CD8-positive, alpha-beta memory T cell (primary cell): ENCODE measurements at regions not wholly inside any gene's neighbourhood (a gene's known extent, or its start where the extent isn't known, plus 50 kb on each side); places are given as distances from the start of the nearest gene placed in this dataset.

ENCODE experiments used
- CTCF ChIA-PET: fragments of 350-600 bp; sonication (Branson Sonifier 250); formaldehyde crosslinking; loops from one replicate; lab custom pipeline; 2021; ENCODE audit warnings: antibody characterized with exemption; lab: Charles Lee
- POLR2A ChIA-PET: fragments of 350-600 bp; sonication (Branson Sonifier 250); formaldehyde crosslinking; loops from one replicate; lab custom pipeline; 2021; ENCODE audit warnings: antibody characterized with exemption; lab: Charles Lee
- DNase-seq, 5 donors: peaks; one replicate each; pipeline versions ENCODE4 v3.0.0 to v3.0.0-alpha.2; 2020 to 2022; ENCODE audit warnings: mixed read lengths in 1 of 5
- H3K27ac ChIP-seq: one replicate; pipeline ENCODE4 v1.7.0; 2013; ENCODE audit warnings: low read depth, mild to moderate bottlenecking, low read length, moderate library complexity
- H3K27me3 ChIP-seq: 2 replicates; pipeline ENCODE4 v1.7.0; 2013; ENCODE audit warnings: low read length, mild to moderate bottlenecking; ENCODE audit not compliant: insufficient read depth, poor library complexity, severe bottlenecking
- H3K36me3 ChIP-seq: 2 replicates; pipeline ENCODE4 v1.7.0; 2013; ENCODE audit warnings: mild to moderate bottlenecking, low read length, moderate library complexity; ENCODE audit not compliant: insufficient read depth
- H3K4me1 ChIP-seq: 2 replicates; pipeline ENCODE4 v1.7.0; 2013; ENCODE audit warnings: mild to moderate bottlenecking, low read length, moderate library complexity; ENCODE audit not compliant: insufficient read depth
- H3K4me3 ChIP-seq: 2 replicates; pipeline ENCODE4 v1.7.0; 2013; ENCODE audit warnings: mild to moderate bottlenecking, low read length
- H3K9me3 ChIP-seq: 2 replicates; pipeline ENCODE4 v1.7.0; 2013; ENCODE audit warnings: mild to moderate bottlenecking, low read length
- H3K27ac Mint-ChIP-seq, 8 donors: one replicate each; pipeline ENCODE4 v1.8.0; 2020 to 2021; ENCODE audit warnings: mixed read lengths in 8 of 8, mild to moderate bottlenecking in 6 of 8, inconsistent platforms in 3 of 8, moderate library complexity in 3 of 8
- H3K27me3 Mint-ChIP-seq, 2 donors: one replicate each; pipeline ENCODE4 v1.8.0; 2020 to 2021; ENCODE audit warnings: mixed read lengths in 2 of 2, mild to moderate bottlenecking in 1 of 2, moderate library complexity in 1 of 2
- H3K36me3 Mint-ChIP-seq, 3 donors: one replicate each; pipeline ENCODE4 v1.8.0; 2020 to 2021; ENCODE audit warnings: mixed read lengths in 3 of 3, inconsistent platforms in 1 of 3, mild to moderate bottlenecking in 1 of 3
- H3K4me1 Mint-ChIP-seq, 3 donors: one replicate each; pipeline ENCODE4 v1.8.0; 2020 to 2021; ENCODE audit warnings: mixed read lengths in 3 of 3, inconsistent platforms in 1 of 3, mild to moderate bottlenecking in 1 of 3
- H3K4me3 Mint-ChIP-seq, 7 donors: one replicate each; pipeline ENCODE4 v1.8.0; 2020 to 2021; ENCODE audit warnings: mixed read lengths in 7 of 7, mild to moderate bottlenecking in 6 of 7, moderate library complexity in 4 of 7, inconsistent platforms in 2 of 7
- H3K9me3 Mint-ChIP-seq, 5 donors: one replicate each; pipeline ENCODE4 v1.8.0; 2020 to 2022; ENCODE audit warnings: mixed read lengths in 5 of 5, mild to moderate bottlenecking in 3 of 5, moderate library complexity in 2 of 5, inconsistent platforms in 1 of 5

GRCh38 chr13:92991692-92992091, 234.9 kb upstream of the GPC6 start:
- H3K27me3 ChIP-seq: no peaks in the 10 kb centered on the region
- no peaks in the 10 kb centered on the region for H3K4me1 Mint-ChIP-seq
- H3K9me3 Mint-ChIP-seq: peaks cover 0 to 8% (median 4%) of the 10 kb centered on the region in 5 donors
- no peak overlapping the region for H3K27ac Mint-ChIP-seq
- H3K27me3 Mint-ChIP-seq: no peaks in the 10 kb centered on the region
- H3K36me3 ChIP-seq: no peaks in the 10 kb centered on the region
- H3K4me1 ChIP-seq: no peaks in the 10 kb centered on the region
- CTCF ChIA-PET: no interaction called here
- DNase-seq: no peak
- no peak overlapping the region for H3K4me3 Mint-ChIP-seq
- no peak overlapping the region for H3K4me3 ChIP-seq
- no peaks in the 10 kb centered on the region for H3K9me3 ChIP-seq
- POLR2A ChIA-PET: no interaction called here
- no peaks in the 10 kb centered on the region for H3K36me3 Mint-ChIP-seq
- H3K27ac ChIP-seq: no peak overlapping the region

DNA sequence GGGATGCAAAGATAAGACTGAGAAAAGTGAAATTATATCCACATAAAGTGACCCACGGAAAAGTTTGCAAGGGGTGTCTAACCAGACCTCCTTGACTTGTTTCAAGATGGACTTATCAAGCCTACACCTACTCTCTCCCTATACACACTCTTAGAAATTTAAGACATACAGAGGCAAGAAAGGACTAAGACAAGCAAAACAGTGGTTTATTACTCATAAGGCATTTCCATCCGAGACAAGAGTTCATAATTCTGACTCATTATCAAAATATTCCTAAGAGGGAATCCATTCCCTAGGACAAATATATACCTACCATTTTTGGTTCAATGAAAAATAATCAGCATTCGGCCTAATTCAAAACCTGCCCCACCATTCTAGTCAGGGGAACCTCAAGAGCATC, 232.6 kb upstream of the GPC6 start:
- DNase-seq: no peak
- H3K27me3 ChIP-seq: no peaks in the 10 kb centered on the region
- ChIA-PET CTCF (no interaction called here), POLR2A (no interaction called here)
- Mint-ChIP-seq H3K27ac (no peak overlapping the region), H3K36me3 (no peaks in the 10 kb centered on the region), H3K9me3 (peaks cover 1 to 9% (median 3%) of the 10 kb centered on the region in 5 donors), H3K4me1 (no peaks in the 10 kb centered on the region), H3K4me3 (no peak overlapping the region), H3K27me3 (no peaks in the 10 kb centered on the region)
- no peaks in the 10 kb centered on the region for H3K4me1 ChIP-seq
- H3K4me3 ChIP-seq: no peak overlapping the region
- no peaks in the 10 kb centered on the region for H3K36me3 ChIP-seq
- H3K27ac ChIP-seq: no peak overlapping the region
- H3K9me3 ChIP-seq: no peaks in the 10 kb centered on the region

GRCh38 chr13:93001866-93002461, 224.6 kb upstream of the GPC6 start:
- no peak overlapping the region for H3K27ac ChIP-seq
- H3K36me3 Mint-ChIP-seq: no peaks in the 10 kb centered on the region
- ChIA-PET CTCF (no interaction called here), POLR2A (no interaction called here)
- no peak overlapping the region for H3K4me3 Mint-ChIP-seq
- DNase-seq: no peak
- H3K4me1 Mint-ChIP-seq: no peaks in the 10 kb centered on the region
- no peaks in the 10 kb centered on the region for H3K36me3 ChIP-seq
- H3K4me3 ChIP-seq: no peak overlapping the region
- no peak overlapping the region for H3K27ac Mint-ChIP-seq
- no peaks in the 10 kb centered on the region for H3K27me3 ChIP-seq
- H3K9me3 ChIP-seq: no peaks in the 10 kb centered on the region
- H3K9me3 Mint-ChIP-seq: peaks cover 3 to 13% (median 4%) of the 10 kb centered on the region in 5 donors
- H3K27me3 Mint-ChIP-seq: no peaks in the 10 kb centered on the region
- H3K4me1 ChIP-seq: no peaks in the 10 kb centered on the region

- ChIA-PET POLR2A (no interaction called here), CTCF (no interaction called here)
- H3K4me3 Mint-ChIP-seq: no peak overlapping the region
- no peak overlapping the region for H3K27ac Mint-ChIP-seq
- no peak for DNase-seq
- Histone ChIP-seq H3K4me1 (no peaks in the 10 kb centered on the region), H3K27me3 (no peaks in the 10 kb centered on the region), H3K9me3 (no peaks in the 10 kb centered on the region), H3K36me3 (no peaks in the 10 kb centered on the region), H3K4me3 (no peak overlapping the region), H3K27ac (no peak overlapping the region)
- H3K27me3 Mint-ChIP-seq: no peaks in the 10 kb centered on the region
- H3K4me1 Mint-ChIP-seq: no peaks in the 10 kb centered on the region
- H3K9me3 Mint-ChIP-seq: peaks cover 7 to 15% (median 12%) of the 10 kb centered on the region in 5 donors
- H3K36me3 Mint-ChIP-seq: no peaks in the 10 kb centered on the region
These were observed 223.1 kb upstream of the GPC6 start for GRCh38 chr13:93003531-93003930.

DNA sequence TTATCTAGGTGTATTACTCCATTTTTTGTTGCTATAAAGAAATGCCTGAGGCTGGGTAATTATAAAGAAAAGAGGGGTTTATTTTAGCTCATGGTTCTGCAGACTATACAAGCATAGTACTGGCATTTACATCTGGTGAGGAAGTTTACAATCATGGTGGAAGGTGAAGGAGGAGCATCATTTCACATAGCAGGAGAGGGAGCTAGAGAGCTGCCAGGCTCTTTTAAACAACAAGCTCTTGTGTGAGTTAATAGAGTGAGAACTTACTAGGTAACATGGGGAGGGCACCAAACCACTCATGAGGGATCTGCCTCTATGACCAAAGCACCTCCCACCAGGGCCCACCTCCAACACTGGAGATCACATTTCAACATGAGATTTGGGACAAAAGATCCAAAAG, 221.7 kb upstream of the GPC6 start:
- no peak for DNase-seq
- no peaks in the 10 kb centered on the region for H3K27me3 Mint-ChIP-seq
- no peak overlapping the region for H3K4me3 Mint-ChIP-seq
- no peaks in the 10 kb centered on the region for H3K4me1 ChIP-seq
- POLR2A ChIA-PET: no interaction called here
- H3K9me3 ChIP-seq: no peaks in the 10 kb centered on the region
- CTCF ChIA-PET: interaction anchor here (1.2 kb wide), 1 partner anchor 18 kb away, joined by 3 read pairs; no protein-coding TSS in a partner anchor
- no peak overlapping the region for H3K27ac Mint-ChIP-seq
- no peaks in the 10 kb centered on the region for H3K36me3 ChIP-seq
- no peaks in the 10 kb centered on the region for H3K27me3 ChIP-seq
- no peak overlapping the region for H3K4me3 ChIP-seq
- no peaks in the 10 kb centered on the region for H3K36me3 Mint-ChIP-seq
- no peaks in the 10 kb centered on the region for H3K4me1 Mint-ChIP-seq
- peaks cover 5 to 19% (median 14%) of the 10 kb centered on the region in 5 donors for H3K9me3 Mint-ChIP-seq
- no peak overlapping the region for H3K27ac ChIP-seq

DNA sequence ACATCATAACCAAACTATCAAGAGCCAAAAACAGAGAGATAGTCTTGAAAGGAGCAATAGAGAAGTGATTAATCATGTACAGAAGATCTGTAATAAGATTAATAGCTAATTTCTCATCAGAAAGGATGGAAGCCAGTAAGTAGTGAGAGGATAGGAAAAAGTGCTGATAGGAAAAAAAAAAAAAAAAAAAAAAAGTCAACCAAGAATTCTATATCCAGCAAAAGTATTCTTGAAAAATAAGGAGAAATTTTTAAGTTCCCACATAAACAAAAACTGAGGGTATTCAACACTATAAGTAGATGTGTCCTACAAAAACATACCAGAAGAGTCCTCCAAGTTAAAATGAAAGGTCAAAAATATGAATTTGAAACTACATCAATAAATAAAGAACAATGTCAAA, 218.7 kb upstream of the GPC6 start:
- Mint-ChIP-seq H3K4me3 (no peak overlapping the region), H3K9me3 (peaks cover 7 to 24% (median 16%) of the 10 kb centered on the region in 5 donors), H3K27ac (no peak overlapping the region), H3K4me1 (no peaks in the 10 kb centered on the region), H3K27me3 (no peaks in the 10 kb centered on the region), H3K36me3 (no peaks in the 10 kb centered on the region)
- Histone ChIP-seq H3K9me3 (no peaks in the 10 kb centered on the region), H3K4me1 (no peaks in the 10 kb centered on the region), H3K27ac (no peak overlapping the region), H3K4me3 (no peak overlapping the region), H3K36me3 (no peaks in the 10 kb centered on the region), H3K27me3 (no peaks in the 10 kb centered on the region)
- CTCF ChIA-PET: no interaction called here
- POLR2A ChIA-PET: interaction anchor here (0.5 kb wide), 1 partner anchor 54 kb away, joined by 3 read pairs; no protein-coding TSS in a partner anchor
- no peak for DNase-seq

- Histone ChIP-seq H3K9me3 (peaks cover 5% of the 10 kb centered on the region), H3K27ac (no peak overlapping the region), H3K4me3 (no peak overlapping the region), H3K27me3 (no peaks in the 10 kb centered on the region), H3K36me3 (no peaks in the 10 kb centered on the region), H3K4me1 (no peaks in the 10 kb centered on the region)
- Mint-ChIP-seq H3K27ac (no peak overlapping the region), H3K4me3 (no peak overlapping the region), H3K27me3 (no peaks in the 10 kb centered on the region), H3K9me3 (peaks cover 19 to 41% (median 24%) of the 10 kb centered on the region in 5 donors), H3K4me1 (no peaks in the 10 kb centered on the region), H3K36me3 (no peaks in the 10 kb centered on the region)
- POLR2A ChIA-PET: no interaction called here
- CTCF ChIA-PET: no interaction called here
- DNase-seq: no peak
These were observed 209.0 kb upstream of the GPC6 start for GRCh38 chr13:93017493-93018112.

DNA sequence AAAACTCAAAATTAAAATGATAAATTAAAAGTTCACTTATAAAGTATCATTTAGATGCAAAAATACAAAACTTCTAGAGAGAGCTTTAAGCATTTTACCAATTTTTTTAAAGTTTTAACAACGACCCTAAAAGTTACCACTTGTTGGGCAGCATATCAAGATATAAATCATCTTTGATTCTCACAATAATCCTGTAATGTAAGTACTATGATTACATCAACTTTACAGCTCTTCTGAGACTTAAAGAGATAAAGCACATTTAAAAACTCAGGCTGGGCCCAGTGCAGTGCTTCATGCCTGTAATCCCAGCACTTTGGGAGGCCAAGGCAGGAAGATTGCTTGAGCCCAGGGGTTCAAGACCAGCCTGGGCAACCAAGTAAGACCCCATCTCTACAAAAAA, 202.7 kb upstream of the GPC6 start:
- Mint-ChIP-seq H3K27ac (no peak overlapping the region), H3K4me1 (no peaks in the 10 kb centered on the region), H3K4me3 (no peak overlapping the region), H3K36me3 (no peaks in the 10 kb centered on the region), H3K9me3 (peaks cover 1 to 28% (median 4%) of the 10 kb centered on the region in 5 donors), H3K27me3 (no peaks in the 10 kb centered on the region)
- DNase-seq: no peak
- CTCF ChIA-PET: no interaction called here
- H3K27me3 ChIP-seq: no peaks in the 10 kb centered on the region
- H3K4me1 ChIP-seq: no peaks in the 10 kb centered on the region
- peaks cover 2% of the 10 kb centered on the region for H3K9me3 ChIP-seq
- H3K4me3 ChIP-seq: no peak overlapping the region
- H3K27ac ChIP-seq: no peak overlapping the region
- H3K36me3 ChIP-seq: no peaks in the 10 kb centered on the region
- POLR2A ChIA-PET: no interaction called here
